ENCODE measurements at regions not wholly inside any gene's neighbourhood (a gene's known extent, or its start where the extent isn't known, plus 50 kb on each side); places are given as distances from the start of the nearest gene placed in this dataset.

DNA sequence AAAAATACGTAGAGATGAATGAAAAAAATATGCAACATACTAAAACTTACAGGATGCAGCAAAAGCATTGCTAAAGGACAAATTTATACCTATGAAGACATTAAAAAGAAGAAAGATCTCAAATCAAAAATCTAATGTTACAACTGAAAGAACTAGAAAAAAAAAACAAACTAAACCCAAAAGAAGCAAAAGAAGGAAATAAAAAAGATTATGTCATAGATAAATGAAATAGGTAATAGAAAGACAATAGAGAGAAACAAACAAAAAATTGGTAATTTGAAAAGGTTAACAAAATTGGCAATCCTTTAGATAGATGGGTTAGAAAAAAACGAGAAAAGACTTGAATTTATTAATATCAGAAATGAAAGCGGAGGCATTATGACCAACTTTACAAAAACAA, 1000.2 kb downstream of the TLE4 start:
- H3K4me3 Mint-ChIP-seq (ENCODE audit: unreplicated experiment), result no peak overlapping the region

GRCh38 chr9:80569236-80569635, 997.5 kb downstream of the TLE4 start:
- no peak overlapping the region for H3K27ac Mint-ChIP-seq (ENCODE audit: unreplicated experiment)
- peaks cover 45% of the 10 kb centered on the region for H3K9me3 Mint-ChIP-seq (ENCODE audit: low read depth)
- no peak overlapping the region for H3K4me3 Mint-ChIP-seq (ENCODE audit: unreplicated experiment)
- no peaks in the 10 kb centered on the region for H3K27me3 Mint-ChIP-seq (ENCODE audit: low read depth)
- H3K36me3 Mint-ChIP-seq (ENCODE audit: low read depth), result peaks cover 8% of the 10 kb centered on the region
- H3K4me1 Mint-ChIP-seq (ENCODE audit: low read depth), result no peaks in the 10 kb centered on the region
- TF ChIP-seq, protein P1, sequence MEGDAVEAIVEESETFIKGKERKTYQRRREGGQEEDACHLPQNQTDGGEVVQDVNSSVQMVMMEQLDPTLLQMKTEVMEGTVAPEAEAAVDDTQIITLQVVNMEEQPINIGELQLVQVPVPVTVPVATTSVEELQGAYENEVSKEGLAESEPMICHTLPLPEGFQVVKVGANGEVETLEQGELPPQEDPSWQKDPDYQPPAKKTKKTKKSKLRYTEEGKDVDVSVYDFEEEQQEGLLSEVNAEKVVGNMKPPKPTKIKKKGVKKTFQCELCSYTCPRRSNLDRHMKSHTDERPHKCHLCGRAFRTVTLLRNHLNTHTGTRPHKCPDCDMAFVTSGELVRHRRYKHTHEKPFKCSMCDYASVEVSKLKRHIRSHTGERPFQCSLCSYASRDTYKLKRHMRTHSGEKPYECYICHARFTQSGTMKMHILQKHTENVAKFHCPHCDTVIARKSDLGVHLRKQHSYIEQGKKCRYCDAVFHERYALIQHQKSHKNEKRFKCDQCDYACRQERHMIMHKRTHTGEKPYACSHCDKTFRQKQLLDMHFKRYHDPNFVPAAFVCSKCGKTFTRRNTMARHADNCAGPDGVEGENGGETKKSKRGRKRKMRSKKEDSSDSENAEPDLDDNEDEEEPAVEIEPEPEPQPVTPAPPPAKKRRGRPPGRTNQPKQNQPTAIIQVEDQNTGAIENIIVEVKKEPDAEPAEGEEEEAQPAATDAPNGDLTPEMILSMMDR (IDR thresholded peaks at IDR 0.05), result no peak
- DNase-seq (ENCODE audit: low spot score), result no peak

More for the DNA sequence above, 1000.2 kb downstream of the TLE4 start:
- H3K9me3 Mint-ChIP-seq (ENCODE audit: low read depth), result peaks cover 63% of the 10 kb centered on the region
- peaks cover 8% of the 10 kb centered on the region for H3K36me3 Mint-ChIP-seq (ENCODE audit: low read depth)
- TF ChIP-seq, protein P1 (IDR thresholded peaks at IDR 0.05), result no peak
- no peaks in the 10 kb centered on the region for H3K27me3 Mint-ChIP-seq (ENCODE audit: low read depth)
- H3K4me1 Mint-ChIP-seq (ENCODE audit: low read depth), result no peaks in the 10 kb centered on the region
- DNase-seq (ENCODE audit: low spot score), result no peak
- no peak overlapping the region for H3K27ac Mint-ChIP-seq (ENCODE audit: unreplicated experiment)

GRCh38 chr9:80561526-80561925, 989.8 kb downstream of the TLE4 start:
- H3K4me1 Mint-ChIP-seq (ENCODE audit: low read depth), result peaks cover 4% of the 10 kb centered on the region
- TF ChIP-seq, protein P1 (IDR thresholded peaks at IDR 0.05), result no peak
- no peak overlapping the region for H3K4me3 Mint-ChIP-seq (ENCODE audit: unreplicated experiment)
- no peaks in the 10 kb centered on the region for H3K36me3 Mint-ChIP-seq (ENCODE audit: low read depth)
- no peaks in the 10 kb centered on the region for H3K27me3 Mint-ChIP-seq (ENCODE audit: low read depth)
- no peak overlapping the region for H3K27ac Mint-ChIP-seq (ENCODE audit: unreplicated experiment)
- no peaks in the 10 kb centered on the region for H3K9me3 Mint-ChIP-seq (ENCODE audit: low read depth)
- DNase-seq (ENCODE audit: low spot score), result no peak

GRCh38 chr9:80560976-80561375, 989.2 kb downstream of the TLE4 start:
- Mint-ChIP-seq H3K27ac (ENCODE audit: unreplicated experiment) (no peak overlapping the region), H3K9me3 (ENCODE audit: low read depth) (no peaks in the 10 kb centered on the region), H3K4me3 (ENCODE audit: unreplicated experiment) (no peak overlapping the region), H3K27me3 (ENCODE audit: low read depth) (no peaks in the 10 kb centered on the region), H3K4me1 (ENCODE audit: low read depth) (peaks cover 4% of the 10 kb centered on the region), H3K36me3 (ENCODE audit: low read depth) (no peaks in the 10 kb centered on the region)
- TF ChIP-seq, protein P1 (IDR thresholded peaks at IDR 0.05), result no peak
- no peak for DNase-seq (ENCODE audit: low spot score)

- H3K36me3 Mint-ChIP-seq (ENCODE audit: low read depth), result no peaks in the 10 kb centered on the region
- TF ChIP-seq, protein P1 (IDR thresholded peaks at IDR 0.05), result no peak
- no peaks in the 10 kb centered on the region for H3K27me3 Mint-ChIP-seq (ENCODE audit: low read depth)
- H3K4me1 Mint-ChIP-seq (ENCODE audit: low read depth), result peaks cover 11% of the 10 kb centered on the region
- no peak for DNase-seq (ENCODE audit: low spot score)
- no peaks in the 10 kb centered on the region for H3K9me3 Mint-ChIP-seq (ENCODE audit: low read depth)
- no peak overlapping the region for H3K27ac Mint-ChIP-seq (ENCODE audit: unreplicated experiment)
- H3K4me3 Mint-ChIP-seq (ENCODE audit: unreplicated experiment), result no peak overlapping the region
Measured at GRCh38 chr9:80557256-80557655, 985.5 kb downstream of the TLE4 start.

All from chondrocyte (in vitro differentiated cells).